DLD1 (cell line): ENCODE measurements at regions not wholly inside any gene's neighbourhood (a gene's known extent, or its start where the extent isn't known, plus 50 kb on each side); places are given as distances from the start of the nearest gene placed in this dataset.

ENCODE experiments used
- in situ Hi-C: cut with HindIII; loops from 2 replicates; pipeline ENCODE4 v1.10.0; 2017; ENCODE audit warnings: low sequenced_read_pairs

DNA sequence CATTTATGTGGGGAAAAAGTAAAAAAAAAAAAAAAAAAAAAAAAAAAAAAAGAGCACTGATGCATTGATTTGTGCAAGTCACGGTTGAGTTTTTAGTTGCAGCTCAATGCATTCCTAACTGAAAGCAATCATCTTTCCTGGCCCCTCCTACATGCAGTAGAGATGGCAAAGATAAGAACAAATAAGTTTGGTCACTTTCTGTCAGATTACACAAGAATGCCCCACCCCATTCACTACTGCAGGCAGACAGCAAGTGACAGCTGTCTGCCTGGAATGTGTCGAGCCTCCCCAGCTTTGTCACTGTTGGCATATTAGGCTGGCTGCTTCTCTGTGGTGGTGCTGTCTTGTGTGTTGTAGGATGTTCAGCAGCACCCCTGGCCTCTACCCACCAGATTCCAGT, 243.5 kb downstream of the FOXL1 start:
- in situ Hi-C loops, result no loop called here

- in situ Hi-C loops, result no loop called here
Observed at GRCh38 chr16:86823125-86823524, 244.8 kb downstream of the FOXL1 start.

DNA sequence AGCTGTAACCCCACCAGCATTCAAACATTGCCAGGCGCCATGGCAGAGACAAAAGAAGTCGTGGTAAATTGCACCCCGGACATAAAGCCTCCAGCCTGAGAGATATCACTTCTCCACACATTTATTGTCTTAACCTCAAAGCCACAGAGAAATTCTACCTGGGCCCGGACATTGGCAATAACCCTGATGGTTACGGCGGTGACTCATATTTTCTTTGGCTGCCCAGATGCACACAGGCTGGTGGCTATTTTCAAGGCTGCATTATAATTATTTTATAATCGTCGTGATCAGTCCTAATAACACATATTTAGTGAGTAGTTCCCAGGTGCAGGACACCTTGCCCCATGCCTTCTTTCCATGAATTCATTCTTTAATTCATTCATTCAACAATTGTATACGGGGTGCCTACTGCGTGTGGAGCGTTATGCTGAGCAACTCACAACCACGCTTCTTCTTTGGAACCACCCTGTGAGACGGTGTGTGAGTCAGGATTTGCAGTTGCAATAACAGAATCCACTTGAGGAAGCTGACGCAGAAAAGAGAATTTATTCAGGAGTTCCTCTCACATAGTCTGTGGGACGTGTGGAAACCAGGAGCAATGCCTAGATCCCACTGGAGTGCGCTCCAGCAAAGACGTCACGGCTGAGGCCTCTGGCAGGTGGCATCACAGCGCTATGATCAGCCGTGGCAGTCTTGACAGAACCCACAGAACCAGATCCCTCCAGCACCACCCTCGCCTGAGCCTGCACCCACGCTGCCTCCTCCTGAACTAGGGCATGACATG, 245.7 kb downstream of the FOXL1 start:
- in situ Hi-C loops, result no loop called here

DNA sequence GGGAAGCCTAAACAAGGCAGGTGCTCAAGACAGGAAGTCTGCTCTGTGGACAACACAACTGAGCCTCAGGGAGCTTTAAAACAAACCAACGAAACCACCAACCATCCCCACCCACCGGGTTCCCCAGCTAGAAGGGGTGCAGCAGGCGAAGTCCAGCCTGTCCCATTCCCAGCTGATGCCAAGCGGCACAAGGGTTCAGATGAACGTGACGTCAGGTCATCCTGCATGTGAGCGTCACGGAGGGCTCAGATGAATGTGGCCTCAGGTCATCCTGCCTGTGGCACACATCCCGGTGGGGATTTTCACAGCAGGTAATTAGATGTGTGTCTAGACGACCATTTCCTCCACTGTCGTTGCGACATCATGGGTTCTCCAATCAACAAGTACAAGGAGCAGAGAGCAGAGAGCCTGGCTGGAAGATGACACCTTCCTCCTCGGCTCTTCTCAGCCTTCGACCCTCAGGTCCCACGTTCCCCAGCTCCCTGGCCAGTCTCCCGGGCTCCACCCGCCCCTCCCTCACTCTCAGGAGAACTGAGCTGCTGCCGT, 246.5 kb downstream of the FOXL1 start:
- in situ Hi-C loops, result no loop called here

DNA sequence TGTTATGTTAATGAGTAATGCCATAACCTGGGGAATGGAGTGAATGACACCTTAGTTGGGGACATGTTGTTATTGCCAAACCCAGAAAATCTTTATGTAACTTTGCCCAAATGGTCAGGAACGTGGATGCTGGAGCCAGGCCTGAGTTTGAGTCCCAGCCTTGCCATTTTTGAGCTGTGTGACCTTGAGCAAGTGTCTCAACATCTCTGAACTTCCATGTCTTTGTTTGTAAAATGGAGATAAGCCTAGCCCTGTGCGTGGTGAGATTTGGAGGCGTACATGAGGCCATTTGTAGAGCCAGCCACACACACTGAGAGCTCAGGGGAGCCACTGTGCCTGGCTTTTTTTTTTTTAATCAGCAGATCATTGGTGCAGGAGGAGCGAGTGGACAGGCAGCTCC, 247.3 kb downstream of the FOXL1 start:
- in situ Hi-C loops, result no loop called here

GRCh38 chr16:86826941-86827340, 248.6 kb downstream of the FOXL1 start:
- in situ Hi-C loops, result no loop called here

DNA sequence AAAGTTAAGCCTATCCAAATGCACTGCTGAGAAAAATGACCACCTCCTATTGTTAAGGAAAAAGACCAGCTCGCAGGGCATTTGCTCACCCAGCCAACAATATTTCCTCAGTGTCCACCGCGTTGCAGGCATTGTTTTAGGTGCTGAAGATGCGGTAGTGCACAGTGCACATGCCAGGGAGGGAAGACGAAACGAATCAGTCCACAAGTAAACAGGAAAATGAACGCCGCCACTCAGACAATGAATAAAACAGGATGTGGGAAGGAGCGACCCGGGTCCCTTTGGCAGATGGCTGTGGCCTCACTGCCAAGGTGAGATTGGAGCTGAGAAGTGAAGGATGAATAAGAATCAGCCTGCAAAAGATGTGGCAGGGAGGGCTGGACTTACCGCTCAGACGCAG, 249.2 kb downstream of the FOXL1 start:
- in situ Hi-C loops, result no loop called here

- in situ Hi-C loops, result no loop called here
Observed at GRCh38 chr16:86828202-86828601, 249.9 kb downstream of the FOXL1 start.

DNA sequence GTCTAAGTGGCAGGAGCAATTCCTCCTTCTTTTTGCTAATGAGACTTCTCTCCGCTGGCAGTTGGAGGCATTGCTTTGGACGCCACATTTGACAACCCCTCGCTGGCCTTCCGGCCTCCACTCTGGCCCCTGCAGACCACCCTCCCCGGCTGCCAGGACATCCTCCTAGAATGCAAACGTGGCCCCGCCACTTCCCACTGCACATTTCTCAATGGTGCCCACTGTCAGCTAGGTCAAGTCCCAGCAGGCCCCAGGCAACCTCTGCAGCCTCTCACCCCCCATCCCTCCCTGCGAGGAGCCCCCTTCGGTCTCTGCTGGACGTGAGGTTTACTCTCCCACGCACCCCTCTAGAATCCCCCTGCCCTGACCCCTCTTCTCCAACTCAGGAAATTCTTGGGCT, 250.3 kb downstream of the FOXL1 start:
- in situ Hi-C loops, result no loop called here

- in situ Hi-C loops, result no loop called here
Observed at GRCh38 chr16:86831366-86831765, 253.0 kb downstream of the FOXL1 start.

DNA sequence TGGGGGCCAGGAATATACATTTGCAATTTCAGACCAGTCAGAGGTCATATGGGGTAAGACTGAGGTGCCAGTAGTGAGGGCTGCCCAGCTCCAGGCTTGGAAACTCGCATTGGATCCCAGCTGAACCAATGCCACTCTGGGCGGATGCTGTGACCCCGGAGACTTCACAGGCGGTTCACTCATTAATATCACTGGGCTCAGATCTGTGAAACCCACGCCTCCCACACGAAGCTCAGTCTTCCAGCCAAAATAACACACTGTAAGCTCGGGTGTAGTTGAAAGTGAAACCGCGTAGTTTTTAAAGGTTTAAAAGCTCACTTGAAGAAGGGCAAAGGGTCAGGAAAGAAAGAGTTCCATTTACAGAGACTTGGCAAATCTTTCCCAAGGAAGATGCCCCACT, 254.8 kb downstream of the FOXL1 start:
- in situ Hi-C loops, result no loop called here

- in situ Hi-C loops, result no loop called here
Observed at GRCh38 chr16:86834451-86835035, 256.2 kb downstream of the FOXL1 start.

- in situ Hi-C loops, result no loop called here
Observed at GRCh38 chr16:86835982-86836381, 257.6 kb downstream of the FOXL1 start.

- in situ Hi-C loops, result no loop called here
Observed at GRCh38 chr16:86836503-86837129, 258.3 kb downstream of the FOXL1 start.

GRCh38 chr16:86843812-86844211, 265.5 kb downstream of the FOXL1 start:
- in situ Hi-C loops, result no loop called here

GRCh38 chr16:86844695-86845094, 266.3 kb downstream of the FOXL1 start:
- in situ Hi-C loops, result no loop called here

DNA sequence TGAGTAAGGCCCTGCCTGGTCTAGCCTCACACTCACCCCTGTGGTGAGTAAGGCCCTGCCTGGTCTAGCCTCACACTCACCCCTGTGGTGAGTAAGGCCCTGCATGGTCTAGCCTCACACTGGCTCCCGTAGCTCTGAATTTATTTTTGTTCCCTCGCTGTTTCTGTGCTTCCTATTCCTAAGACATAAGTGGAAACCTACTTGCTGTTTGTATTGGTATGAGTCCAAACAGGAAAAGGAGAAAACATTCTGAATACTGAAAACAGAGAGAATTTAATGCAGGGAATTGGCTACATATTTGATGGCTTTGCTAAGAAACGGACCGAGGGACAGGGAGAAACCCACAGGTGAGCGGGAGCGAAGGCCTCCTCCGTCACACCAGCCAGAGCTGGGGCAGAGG, 267.8 kb downstream of the FOXL1 start:
- in situ Hi-C loops, result no loop called here

- in situ Hi-C loops, result no loop called here
Observed at GRCh38 chr16:86848821-86849220, 270.5 kb downstream of the FOXL1 start.

DNA sequence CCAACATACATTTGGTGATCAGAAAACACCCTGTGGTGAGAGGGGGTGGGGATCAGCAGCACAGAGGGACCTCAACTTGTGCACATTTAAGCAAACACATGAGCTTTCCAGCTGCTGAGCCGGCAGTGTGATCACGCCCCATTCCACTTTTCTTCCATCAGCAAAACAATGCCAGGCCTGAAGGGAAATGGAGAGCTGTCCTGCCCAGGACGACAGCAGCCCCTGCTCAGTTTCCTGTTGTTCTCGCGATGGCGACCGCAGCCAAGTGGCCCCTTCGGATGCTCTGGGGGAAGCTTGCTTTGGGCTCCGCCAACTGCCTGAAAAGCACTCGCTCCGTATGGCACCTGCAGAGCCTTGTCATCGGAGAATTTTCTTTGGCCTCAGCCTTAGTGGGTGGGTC, 272.3 kb downstream of the FOXL1 start:
- in situ Hi-C loops, result no loop called here

DNA sequence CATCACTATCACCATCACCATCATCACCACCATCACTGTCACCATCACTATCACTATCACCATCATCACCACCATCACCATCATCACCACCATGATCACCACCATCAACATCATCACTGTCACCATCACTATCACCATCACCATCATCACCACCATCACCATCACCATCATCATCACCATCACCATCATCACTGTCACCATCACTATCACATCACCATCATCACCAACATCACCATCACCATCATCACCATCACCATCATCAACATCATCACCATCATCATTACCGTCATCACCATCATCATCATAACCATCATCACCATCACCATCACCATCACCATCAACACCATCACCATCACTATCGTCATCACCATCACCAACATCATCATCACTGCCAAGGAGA, 273.8 kb downstream of the FOXL1 start:
- in situ Hi-C loops, result no loop called here

DNA sequence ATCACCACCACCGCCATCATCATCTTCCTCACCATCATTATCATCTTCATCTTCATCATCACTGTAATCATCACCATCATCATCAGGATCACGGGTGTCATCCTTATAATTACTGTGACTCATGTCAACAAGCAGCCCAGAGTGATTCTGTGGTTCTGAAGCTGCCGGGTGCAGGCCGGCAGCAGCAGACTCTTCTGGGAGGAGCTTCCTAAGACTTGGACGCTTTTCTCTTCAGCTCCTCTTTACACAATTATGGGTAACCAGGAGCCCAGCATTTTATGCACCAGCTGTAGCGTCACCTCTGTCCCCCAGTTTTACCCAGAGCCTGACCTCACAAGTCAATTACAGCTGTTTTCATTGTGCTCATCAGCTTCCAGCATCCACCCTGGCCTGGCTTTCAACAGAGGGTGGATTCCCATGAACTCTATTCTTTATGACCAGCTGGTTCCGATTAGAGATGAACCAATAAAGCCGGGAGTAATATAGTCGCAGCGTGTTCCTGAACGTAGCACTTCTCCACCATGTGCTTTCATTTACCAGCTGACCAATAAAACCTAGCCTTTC, 275.8 kb downstream of the FOXL1 start:
- in situ Hi-C loops, result no loop called here
